ENCODE measurements at regions not wholly inside any gene's neighbourhood (a gene's known extent, or its start where the extent isn't known, plus 50 kb on each side); places are given as distances from the start of the nearest gene placed in this dataset.
"Not testable (repeated sequence)": the region's sequence is repeated elsewhere in the genome, so short reads cannot be mapped to it uniquely, and the experiment has no call there.

DNA sequence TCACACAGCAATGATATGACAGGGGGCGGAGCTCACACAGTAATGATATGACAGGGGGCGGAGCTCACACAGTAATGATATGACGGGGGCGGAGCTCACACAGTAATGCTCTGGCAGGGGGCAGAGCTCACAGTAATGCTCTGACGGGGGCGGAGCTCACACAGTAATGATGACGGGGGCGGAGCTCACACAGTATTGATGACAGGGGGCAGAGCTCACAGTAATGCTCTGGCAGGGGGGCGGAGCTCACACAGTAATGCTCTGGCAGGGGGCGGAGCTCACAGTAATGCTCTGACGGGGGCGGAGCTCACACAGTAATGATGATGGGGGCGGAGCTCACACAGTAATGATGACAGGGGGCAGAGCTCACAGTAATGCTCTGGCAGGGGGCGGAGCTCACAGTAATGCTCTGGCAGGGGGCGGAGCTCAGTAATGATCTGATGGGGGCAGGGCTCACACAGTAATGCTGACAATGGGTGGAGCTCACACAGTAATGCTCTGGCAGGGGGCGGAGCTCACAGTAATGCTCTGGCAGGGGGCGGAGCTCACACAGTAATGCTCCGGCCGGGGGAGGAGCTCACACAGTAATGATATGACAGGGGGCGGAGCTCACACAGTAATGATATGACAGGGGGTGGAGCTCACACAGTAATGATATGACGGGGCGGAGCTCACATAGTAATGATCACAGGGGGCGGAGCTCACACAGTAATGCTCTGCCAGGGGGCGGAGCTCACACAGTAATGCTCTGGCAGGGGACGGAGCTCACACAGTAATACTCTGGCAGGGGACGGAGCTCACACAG is 52.8 kb upstream of the TNK2 start:
- ChIA-PET POLR2A (interaction anchor here (0.7 kb wide), 1 partner anchor 29 kb away, joined by 4 read pairs; no protein-coding TSS in a partner anchor), CTCF (interaction anchor here (1.3 kb wide), 1 partner anchor 67 kb away, joined by 3 read pairs; no protein-coding TSS in a partner anchor)
- not testable (repeated sequence) for H3K4me3 ChIP-seq (ENCODE audit: low read depth, low read length); DNase-seq (ENCODE audit: low read depth, low spot score)

GRCh38 chr3:195960164-195960563 is 51.8 kb upstream of the TNK2 start:
- POLR2A ChIA-PET, CTCF ChIA-PET: not testable (repeated sequence)

GRCh38 chr3:195959367-195960157 is 51.2 kb upstream of the TNK2 start:
- DNase-seq (ENCODE audit: low read depth, low spot score); H3K4me3 ChIP-seq (ENCODE audit: low read depth, low read length); POLR2A ChIA-PET; CTCF ChIA-PET: not testable (repeated sequence)

More at GRCh38 chr3:195960164-195960563, 51.8 kb upstream of the TNK2 start:
- not testable (repeated sequence) for DNase-seq (ENCODE audit: low read depth, low spot score); H3K4me3 ChIP-seq (ENCODE audit: low read depth, low read length)

GRCh38 chr3:195958736-195959135 is 50.4 kb upstream of the TNK2 start:
- H3K4me3 ChIP-seq (ENCODE audit: low read depth, low read length); DNase-seq (ENCODE audit: low read depth, low spot score); POLR2A ChIA-PET; CTCF ChIA-PET: not testable (repeated sequence)

Data from AG04449 (cell line).